ENCODE measurements at regions not wholly inside any gene's neighbourhood (a gene's known extent, or its start where the extent isn't known, plus 50 kb on each side); places are given as distances from the start of the nearest gene placed in this dataset.

- intact Hi-C loops (cut with DNase I) = no loop called here
- DNase-seq = no peak
These were observed 591.8 kb downstream of the TFAP2B start for GRCh38 chr6:51410453-51410852.

GRCh38 chr6:51411496-51412125 is 592.9 kb downstream of the TFAP2B start:
- intact Hi-C loops (cut with DNase I) = no loop called here
- DNase-seq = no peak

- DNase-seq = no peak
- intact Hi-C loops (cut with DNase I) = no loop called here
These were observed 595.7 kb downstream of the TFAP2B start for GRCh38 chr6:51414361-51414760.

GRCh38 chr6:51415501-51415900 is 596.8 kb downstream of the TFAP2B start:
- intact Hi-C loops (cut with DNase I) = no loop called here
- no peak for DNase-seq

GRCh38 chr6:51429017-51429712 is 610.5 kb downstream of the TFAP2B start:
- intact Hi-C loops (cut with DNase I) = no loop called here
- no peak for DNase-seq

GRCh38 chr6:51430589-51430988 is 611.9 kb downstream of the TFAP2B start:
- DNase-seq = no peak
- intact Hi-C loops (cut with DNase I) = no loop called here

- no peak for DNase-seq
- intact Hi-C loops (cut with DNase I) = no loop called here
These were observed 613.8 kb downstream of the TFAP2B start for GRCh38 chr6:51432481-51432880.

- intact Hi-C loops (cut with DNase I) = no loop called here
- no peak for DNase-seq
These were observed 631.7 kb downstream of the TFAP2B start for GRCh38 chr6:51450248-51450957.

- intact Hi-C loops (cut with DNase I) = no loop called here
- no peak for DNase-seq
These were observed 632.3 kb downstream of the TFAP2B start for GRCh38 chr6:51450958-51451357.

GRCh38 chr6:51456282-51456681 is 631.1 kb downstream of the PKHD1 start:
- DNase-seq = no peak
- intact Hi-C loops (cut with DNase I) = no loop called here

GRCh38 chr6:51459958-51460357 is 627.5 kb downstream of the PKHD1 start:
- DNase-seq = no peak
- intact Hi-C loops (cut with DNase I) = no loop called here

- no peak for DNase-seq
- intact Hi-C loops (cut with DNase I) = no loop called here
These were observed 624.5 kb downstream of the PKHD1 start for GRCh38 chr6:51462896-51463295.

GRCh38 chr6:51463321-51463720 is 624.1 kb downstream of the PKHD1 start:
- no peak for DNase-seq
- intact Hi-C loops (cut with DNase I) = no loop called here

- intact Hi-C loops (cut with DNase I) = no loop called here
- no peak for DNase-seq
These were observed 622.5 kb downstream of the PKHD1 start for GRCh38 chr6:51464956-51465355.

- intact Hi-C loops (cut with DNase I) = no loop called here
These were observed 621.0 kb downstream of the PKHD1 start for GRCh38 chr6:51466427-51466826.

GRCh38 chr6:51467231-51467952 is 620.0 kb downstream of the PKHD1 start:
- no peak for DNase-seq
- intact Hi-C loops (cut with DNase I) = no loop called here

More at GRCh38 chr6:51466427-51466826, 621.0 kb downstream of the PKHD1 start:
- peak in 17 of 42 donors; percentile 2 to 25 (median 17) for DNase-seq

- intact Hi-C loops (cut with DNase I) = no loop called here
- DNase-seq = no peak
These were observed 618.7 kb downstream of the PKHD1 start for GRCh38 chr6:51468704-51469103.

GRCh38 chr6:51472745-51473487 is 614.5 kb downstream of the PKHD1 start:
- intact Hi-C loops (cut with DNase I) = no loop called here
- DNase-seq = no peak
